ENCODE measurements at regions not wholly inside any gene's neighbourhood (a gene's known extent, or its start where the extent isn't known, plus 50 kb on each side); places are given as distances from the start of the nearest gene placed in this dataset.

GRCh38 chr5:104472811-104473210 lies 910.2 kb upstream of the NUDT12 start:
- TF ChIP-seq POLR2A (IDR thresholded peaks at IDR 0.05) (no peak), CTCF (IDR thresholded peaks at IDR 0.05) (no peak)

Data from sigmoid colon (tissue), 3 donors.